K562 (cell line): ENCODE measurements at regions not wholly inside any gene's neighbourhood (a gene's known extent, or its start where the extent isn't known, plus 50 kb on each side); places are given as distances from the start of the nearest gene placed in this dataset.

Experiments used
- BACH1 ChIP-seq: fragments of 200-800 bp; sonication (Bioruptor generic); IDR thresholded peaks from 2 replicates; pipeline ENCODE4 v1.6.1; 2016; ENCODE audit warnings: missing genetic modification characterization, missing compliant biosample characterization
- ERF ChIP-seq: fragments of 450-650 bp; formaldehyde crosslinking; IDR thresholded peaks from 2 replicates; pipeline ENCODE4 v1.4.0; 2020; ENCODE audit warnings: mild to moderate bottlenecking, mixed read lengths
- ZNF407 ChIP-seq: fragments of 450-650 bp; IDR thresholded peaks from 2 replicates; pipeline ENCODE4 v1.6.1; 2016; ENCODE audit warnings: low read depth

GRCh38 chr13:70405266-70405665 is 297.0 kb upstream of the KLHL1 start:
- TF ChIP-seq ERF (CRISPR knock-in tag), result no peak
- no peak for TF ChIP-seq BACH1
- TF ChIP-seq ZNF407, result no peak
